Colonic mucosa (tissue), 4 donors: ENCODE measurements at regions not wholly inside any gene's neighbourhood (a gene's known extent, or its start where the extent isn't known, plus 50 kb on each side); places are given as distances from the start of the nearest gene placed in this dataset.

ENCODE experiments used
- DNase-seq: peaks from one replicate; pipeline ENCODE4 v3.0.0-alpha.2; 2020
- H3K27ac ChIP-seq: fragments of 200-600 bp; one replicate; pipeline ENCODE4 v1.8.0; 2021
- H3K27me3 ChIP-seq: fragments of 200-600 bp; one replicate; pipeline ENCODE4 v1.8.0; 2021
- H3K36me3 ChIP-seq: fragments of 200-600 bp; one replicate; pipeline ENCODE4 v1.8.0; 2021
- H3K4me1 ChIP-seq: fragments of 200-600 bp; one replicate; pipeline ENCODE4 v1.8.0; 2021; ENCODE audit warnings: mild to moderate bottlenecking
- H3K4me3 ChIP-seq: fragments of 200-600 bp; one replicate; pipeline ENCODE4 v1.8.0; 2021
- H3K9ac ChIP-seq, 2 donors: one replicate each; pipeline ENCODE4 v1.7.0; 2013; ENCODE audit warnings: control low read depth in 2 of 2, low read depth in 2 of 2, low read length in 2 of 2
- H3K9me3 ChIP-seq: fragments of 200-600 bp; one replicate; pipeline ENCODE4 v1.8.0; 2021
- intact Hi-C: fragments of 100-400 bp; cut with DNase I; formaldehyde crosslinking; loops from one replicate; pipeline ENCODE4 v1.14.1; 2022
- TF ChIP-seq, protein P1 (sequence below): fragments of 200-600 bp; IDR thresholded peaks from one replicate; pipeline ENCODE4 v1.8.0; 2022; ENCODE audit warnings: antibody characterized with exemption, mild to moderate bottlenecking
- donor health status: healthy.
- donor health status: DM: no; HTN: no; CAD: no.
- donor health status: DM: no; HTN: no; CAD: no.

DNA sequence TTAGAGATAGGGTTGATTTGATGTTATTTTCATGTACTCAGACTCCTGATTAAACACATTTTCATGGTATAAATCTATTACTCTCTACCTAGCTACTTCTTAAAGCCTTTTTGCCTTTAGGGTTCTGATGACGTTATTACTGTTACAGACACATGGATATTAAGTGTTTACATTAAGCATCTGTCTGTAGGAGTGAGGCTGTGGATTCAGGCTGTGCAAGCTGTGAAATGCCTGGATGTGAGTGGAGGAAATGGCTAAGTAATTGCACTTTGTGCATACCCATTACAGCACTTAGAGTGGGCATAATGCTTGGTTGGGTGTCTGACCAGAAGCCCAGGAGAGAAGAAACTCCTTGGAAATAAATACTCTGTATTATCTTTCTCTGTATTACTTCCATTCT, 186.8 kb downstream of the SNX18 start:
- Histone ChIP-seq H3K9ac (no peak overlapping the region), H3K4me1 (no peaks in the 10 kb centered on the region), H3K27me3 (no peaks in the 10 kb centered on the region), H3K36me3 (no peaks in the 10 kb centered on the region), H3K9me3 (no peaks in the 10 kb centered on the region), H3K4me3 (no peak overlapping the region), H3K27ac (no peak overlapping the region)
- DNase-seq = no peak
- TF ChIP-seq, protein P1, sequence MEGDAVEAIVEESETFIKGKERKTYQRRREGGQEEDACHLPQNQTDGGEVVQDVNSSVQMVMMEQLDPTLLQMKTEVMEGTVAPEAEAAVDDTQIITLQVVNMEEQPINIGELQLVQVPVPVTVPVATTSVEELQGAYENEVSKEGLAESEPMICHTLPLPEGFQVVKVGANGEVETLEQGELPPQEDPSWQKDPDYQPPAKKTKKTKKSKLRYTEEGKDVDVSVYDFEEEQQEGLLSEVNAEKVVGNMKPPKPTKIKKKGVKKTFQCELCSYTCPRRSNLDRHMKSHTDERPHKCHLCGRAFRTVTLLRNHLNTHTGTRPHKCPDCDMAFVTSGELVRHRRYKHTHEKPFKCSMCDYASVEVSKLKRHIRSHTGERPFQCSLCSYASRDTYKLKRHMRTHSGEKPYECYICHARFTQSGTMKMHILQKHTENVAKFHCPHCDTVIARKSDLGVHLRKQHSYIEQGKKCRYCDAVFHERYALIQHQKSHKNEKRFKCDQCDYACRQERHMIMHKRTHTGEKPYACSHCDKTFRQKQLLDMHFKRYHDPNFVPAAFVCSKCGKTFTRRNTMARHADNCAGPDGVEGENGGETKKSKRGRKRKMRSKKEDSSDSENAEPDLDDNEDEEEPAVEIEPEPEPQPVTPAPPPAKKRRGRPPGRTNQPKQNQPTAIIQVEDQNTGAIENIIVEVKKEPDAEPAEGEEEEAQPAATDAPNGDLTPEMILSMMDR = no peak
- intact Hi-C loops = no loop called here

DNA sequence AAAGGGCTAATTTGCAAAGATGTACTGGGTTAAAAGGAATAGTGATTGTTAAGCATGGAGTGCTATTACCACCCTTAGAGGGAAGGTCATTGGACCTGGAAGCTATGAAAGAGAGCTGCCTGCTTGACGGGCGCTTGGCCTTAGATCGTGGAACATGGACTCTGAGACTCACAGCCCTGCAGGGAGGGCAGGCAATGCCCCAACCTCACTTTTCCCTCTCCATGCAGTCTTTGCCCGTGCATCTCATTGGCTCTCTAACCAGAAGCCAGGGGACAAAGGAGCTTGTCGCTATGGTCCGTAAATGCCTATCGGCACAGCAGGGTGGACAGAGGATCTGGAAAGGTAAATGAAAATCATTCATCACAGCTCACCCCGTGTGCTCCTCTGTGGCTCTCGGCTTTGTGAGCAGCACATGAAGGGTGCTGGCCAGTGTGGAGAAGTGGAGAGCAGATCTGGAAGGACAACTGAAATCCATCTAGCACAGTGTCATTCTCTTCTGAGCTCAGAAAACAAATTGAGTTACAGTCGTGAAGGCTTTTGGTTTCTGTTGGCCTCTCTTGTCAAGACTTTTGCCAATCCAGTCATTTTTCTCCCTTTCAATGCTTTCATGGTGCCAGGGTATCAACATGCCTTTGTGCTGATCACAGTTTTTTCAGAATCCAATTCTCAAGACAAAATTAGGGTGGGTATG, 186.2 kb downstream of the SNX18 start:
- Histone ChIP-seq H3K36me3 (no peaks in the 10 kb centered on the region), H3K9me3 (no peaks in the 10 kb centered on the region), H3K4me1 (no peaks in the 10 kb centered on the region), H3K27ac (no peak overlapping the region), H3K9ac (no peak overlapping the region), H3K27me3 (no peaks in the 10 kb centered on the region), H3K4me3 (no peak overlapping the region)
- TF ChIP-seq, protein P1 = no peak
- intact Hi-C loops = no loop called here
- no peak for DNase-seq

DNA sequence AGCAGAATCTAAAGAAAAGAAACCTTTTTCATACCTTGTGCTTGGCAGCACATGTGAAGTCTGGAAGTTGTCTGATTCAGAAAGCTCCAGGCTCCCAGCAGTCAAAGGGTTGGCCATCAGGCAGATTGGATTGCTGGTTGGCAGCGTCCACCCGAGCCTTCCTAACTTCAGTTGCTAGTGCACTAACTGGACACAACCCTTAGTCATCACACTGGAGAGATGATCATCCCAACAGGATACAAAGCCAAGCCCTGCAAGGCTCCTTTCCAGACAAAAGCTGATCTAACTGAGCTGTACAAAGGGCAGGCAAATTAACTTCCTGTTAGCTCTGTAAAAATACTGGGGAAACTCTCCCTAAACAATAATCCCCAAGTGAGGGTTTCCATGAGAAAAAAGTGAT, 185.6 kb downstream of the SNX18 start:
- DNase-seq = peak; percentile 43
- Histone ChIP-seq H3K27ac (no peak overlapping the region), H3K4me1 (no peaks in the 10 kb centered on the region), H3K27me3 (no peaks in the 10 kb centered on the region), H3K9me3 (no peaks in the 10 kb centered on the region), H3K9ac (no peak overlapping the region), H3K36me3 (no peaks in the 10 kb centered on the region), H3K4me3 (no peak overlapping the region)
- intact Hi-C loops = no loop called here
- TF ChIP-seq, protein P1 = no peak

DNA sequence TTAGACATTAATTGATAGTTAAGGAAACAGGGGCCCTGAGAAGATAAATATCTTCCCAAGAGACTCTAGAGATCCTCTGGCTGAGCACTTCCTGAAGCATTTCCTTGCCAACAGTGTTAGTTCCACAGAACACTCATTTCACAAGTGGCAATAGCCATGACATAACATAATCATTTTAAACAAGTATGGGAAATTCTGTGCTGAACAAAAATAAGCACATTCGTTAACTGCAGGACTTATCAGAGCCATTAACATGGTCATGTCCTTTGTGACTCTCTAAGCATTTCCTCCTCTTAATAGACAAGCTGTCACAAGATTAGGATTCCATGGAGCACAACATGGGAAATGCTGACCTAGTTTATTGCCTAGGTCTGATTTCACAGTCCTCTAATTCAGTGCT, 184.9 kb downstream of the SNX18 start:
- Histone ChIP-seq H3K36me3 (no peaks in the 10 kb centered on the region), H3K9ac (no peak overlapping the region), H3K4me3 (no peak overlapping the region), H3K4me1 (no peaks in the 10 kb centered on the region), H3K27me3 (no peaks in the 10 kb centered on the region), H3K27ac (no peak overlapping the region), H3K9me3 (no peaks in the 10 kb centered on the region)
- TF ChIP-seq, protein P1 = no peak
- intact Hi-C loops = no loop called here
- no peak for DNase-seq

DNA sequence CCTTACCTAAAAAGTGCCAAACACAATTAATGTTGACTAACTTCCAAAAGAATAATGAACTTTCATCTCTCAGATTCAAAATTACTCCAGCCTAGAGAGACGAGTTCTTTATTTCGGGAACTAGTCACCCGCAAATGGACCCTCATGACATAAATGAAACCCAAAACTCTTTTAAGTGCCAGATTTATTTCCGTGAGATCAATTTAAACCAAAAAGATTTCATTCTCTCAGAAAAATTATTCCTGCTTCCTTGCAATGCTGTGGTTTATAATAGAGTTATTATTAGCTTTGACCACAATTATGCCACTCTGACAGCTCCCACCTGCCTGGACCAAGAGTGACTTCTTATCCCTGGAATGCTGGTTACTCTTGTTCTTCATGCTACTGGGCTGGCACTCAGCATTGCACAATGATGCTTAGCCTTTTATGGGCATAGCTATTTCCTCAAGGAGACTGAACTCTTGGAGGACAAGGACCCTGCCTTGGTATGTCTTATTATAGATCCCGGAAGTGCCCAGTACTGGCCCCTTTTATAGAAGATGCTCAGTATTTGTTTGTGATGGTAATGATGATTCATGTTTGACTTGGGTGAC, 183.5 kb downstream of the SNX18 start:
- Histone ChIP-seq H3K4me3 (no peak overlapping the region), H3K27ac (no peak overlapping the region), H3K27me3 (no peaks in the 10 kb centered on the region), H3K4me1 (no peaks in the 10 kb centered on the region), H3K9ac (no peak overlapping the region), H3K9me3 (no peaks in the 10 kb centered on the region), H3K36me3 (no peaks in the 10 kb centered on the region)
- intact Hi-C loops = no loop called here
- no peak for DNase-seq
- TF ChIP-seq, protein P1 = no peak
